IMR-90 (cell line): ENCODE measurements at regions not wholly inside any gene's neighbourhood (a gene's known extent, or its start where the extent isn't known, plus 50 kb on each side); places are given as distances from the start of the nearest gene placed in this dataset.

ENCODE experiments used
- ATAC-seq: fragments of 200-7000 bp; cut with Tn5 transposase; 2 replicates; pipeline ENCODE4 v1.9.1; 2020; ENCODE audit warnings: low read depth, mild to moderate bottlenecking, moderate library complexity
- BruUV-seq: library from RNA; stranded (reverse); fragments of 400-500 nt; replicated peaks from 2 replicates; lab custom pipeline; 2021; lab: Mats Ljungman, UMichigan
- CTCF ChIA-PET: fragments of 300-600 bp; formaldehyde crosslinking; extraction: SDS; loops from one replicate; lab custom pipeline; 2021; ENCODE audit warnings: antibody characterized with exemption; lab: Yijun Ruan, JAX
- POLR2A ChIA-PET: fragments of 300-600 bp; sonication (Branson Sonifier 250); formaldehyde crosslinking; loops from one replicate; lab custom pipeline; 2022; ENCODE audit warnings: antibody characterized with exemption; ENCODE audit not compliant: unreplicated experiment; lab: Charles Lee
- DNase-seq: peaks from one replicate; pipeline ENCODE4 v3.0.0; 2013
- H2AFZ ChIP-seq: replicated peaks from 2 replicates; pipeline ENCODE3; 2013; ENCODE audit warnings: low read length, mild to moderate bottlenecking; ENCODE audit not compliant: poor library complexity
- H2AK5ac ChIP-seq: 2 replicates; pipeline ENCODE4 v1.6.1; 2013; ENCODE audit warnings: low read depth, low read length, inconsistent platforms
- H2AK9ac ChIP-seq: replicated peaks from 2 replicates; pipeline ENCODE3; 2013; ENCODE audit warnings: mild to moderate bottlenecking, low read depth, low read length, moderate library complexity; ENCODE audit not compliant: poor library complexity
- H2BK120ac ChIP-seq: 2 replicates; pipeline ENCODE4 v1.6.1; 2013; ENCODE audit warnings: low read depth, low read length, inconsistent platforms
- H2BK15ac ChIP-seq: 3 replicates; pipeline ENCODE4 v1.6.1; 2013; ENCODE audit warnings: low read depth, low read length, inconsistent platforms
- H2BK20ac ChIP-seq: 2 replicates; pipeline ENCODE4 v1.6.1; 2013; ENCODE audit warnings: low read depth, mild to moderate bottlenecking, inconsistent platforms, low read length, moderate library complexity
- H2BK5ac ChIP-seq: 2 replicates; pipeline ENCODE4 v1.6.1; 2013; ENCODE audit warnings: mild to moderate bottlenecking, low read depth, low read length, inconsistent platforms; ENCODE audit not compliant: poor library complexity, severe bottlenecking
- H3K14ac ChIP-seq: replicated peaks from 2 replicates; pipeline ENCODE4 v1.6.1; 2013; ENCODE audit warnings: low read depth, low read length, inconsistent platforms
- H3K18ac ChIP-seq: 2 replicates; pipeline ENCODE4 v1.6.1; 2013; ENCODE audit warnings: low read depth, low read length, control low read depth
- H3K23ac ChIP-seq: 2 replicates; pipeline ENCODE4 v1.6.1; 2013; ENCODE audit warnings: low read depth, low read length, inconsistent platforms
- H3K27ac ChIP-seq: 2 replicates; pipeline ENCODE4 v1.5.1; 2013; ENCODE audit warnings: mild to moderate bottlenecking, control low read depth, low read length; ENCODE audit not compliant: insufficient read depth
- H3K27me3 ChIP-seq: 2 replicates; pipeline ENCODE4 v1.6.1; 2013; ENCODE audit warnings: low read length; ENCODE audit not compliant: control insufficient read depth, insufficient read depth
- H3K36me3 ChIP-seq: 2 replicates; pipeline ENCODE4 v1.6.1; 2013; ENCODE audit warnings: low read length, mixed read lengths; ENCODE audit not compliant: control insufficient read depth, insufficient read depth
- H3K4ac ChIP-seq: 2 replicates; pipeline ENCODE4 v1.6.1; 2013; ENCODE audit warnings: low read depth, low read length, inconsistent platforms
- H3K4me1 ChIP-seq: 2 replicates; pipeline ENCODE4 v1.6.1; 2013; ENCODE audit warnings: low read length, mixed read lengths; ENCODE audit not compliant: control insufficient read depth, insufficient read depth
- H3K4me2 ChIP-seq: 2 replicates; pipeline ENCODE4 v1.6.1; 2013; ENCODE audit warnings: low read depth, mild to moderate bottlenecking, control low read depth, low read length, moderate library complexity
- H3K4me3 ChIP-seq: 2 replicates; pipeline ENCODE4 v1.5.1; 2013; ENCODE audit warnings: low read depth, mild to moderate bottlenecking, control low read depth, low read length, moderate library complexity; ENCODE audit not compliant: insufficient read depth
- H3K56ac ChIP-seq: 2 replicates; pipeline ENCODE4 v1.6.1; 2013; ENCODE audit warnings: low read length, inconsistent platforms; ENCODE audit not compliant: insufficient read depth; ENCODE audit errors: extremely low read depth
- H3K79me1 ChIP-seq, 2 experiments: 2 replicates each; pipeline ENCODE4 v1.6.1; 2013; ENCODE audit warnings: low read length in 2 of 2, inconsistent platforms in 1 of 2, low read depth in 1 of 2
- H3K9ac ChIP-seq: 2 replicates; pipeline ENCODE4 v1.6.1; 2013; ENCODE audit warnings: low read depth, low read length, control low read depth
- H3K9me1 ChIP-seq: 2 replicates; pipeline ENCODE4 v1.6.1; 2013; ENCODE audit warnings: low read length, inconsistent platforms; ENCODE audit not compliant: insufficient read depth
- H3K9me3 ChIP-seq: 2 replicates; pipeline ENCODE4 v1.6.1; 2013; ENCODE audit warnings: low read length; ENCODE audit not compliant: control insufficient read depth, insufficient read depth
- H4K20me1 ChIP-seq: 2 replicates; pipeline ENCODE4 v1.6.1; 2013; ENCODE audit warnings: low read length, inconsistent platforms; ENCODE audit not compliant: insufficient read depth
- H4K5ac ChIP-seq: 2 replicates; pipeline ENCODE4 v1.6.1; 2013; ENCODE audit warnings: mild to moderate bottlenecking, low read depth, low read length, control low read depth
- H4K8ac ChIP-seq, 2 experiments: 2 replicates each; pipeline ENCODE4 v1.6.1; 2013; ENCODE audit warnings: low read depth in 2 of 2, low read length in 2 of 2, control low read depth in 1 of 2, inconsistent platforms in 1 of 2
- H4K91ac ChIP-seq: 2 replicates; pipeline ENCODE4 v1.6.1; 2013; ENCODE audit warnings: low read depth, low read length, inconsistent platforms; ENCODE audit not compliant: insufficient read depth
- BHLHE40 ChIP-seq: fragments of 150-350 bp; IDR thresholded peaks from 2 replicates; pipeline ENCODE4 v1.6.1; 2016; ENCODE audit warnings: mild to moderate bottlenecking, low read depth, low read length
- CEBPB ChIP-seq: IDR thresholded peaks from 2 replicates; pipeline ENCODE4 v1.6.1; 2012; ENCODE audit warnings: low read depth, low read length, improper control_type of control experiment
- FOS ChIP-seq: fragments of 150-350 bp; IDR thresholded peaks from 2 replicates; pipeline ENCODE4 v1.6.1; 2016; ENCODE audit warnings: low read depth, low read length
- MAFK ChIP-seq: IDR thresholded peaks from 2 replicates; pipeline ENCODE4 v1.6.1; 2012; ENCODE audit warnings: low read depth, low read length, improper control_type of control experiment
- MXI1 ChIP-seq: IDR thresholded peaks from 2 replicates; pipeline ENCODE4 v1.6.1; 2012; ENCODE audit warnings: low read depth, mild to moderate bottlenecking, low read length, moderate library complexity, borderline replicate concordance
- NFE2L2 ChIP-seq: fragments of 150-350 bp; IDR thresholded peaks from 2 replicates; pipeline ENCODE4 v1.6.1; 2016; ENCODE audit warnings: low read depth, mild to moderate bottlenecking, low read length
- RCOR1 ChIP-seq: IDR thresholded peaks from 2 replicates; pipeline ENCODE4 v1.6.1; 2012; ENCODE audit warnings: mild to moderate bottlenecking, low read length, improper control_type of control experiment; ENCODE audit not compliant: insufficient replicate concordance
- RFX5 ChIP-seq: IDR thresholded peaks from 2 replicates; pipeline ENCODE4 v1.8.0; 2012; ENCODE audit warnings: low read depth, mild to moderate bottlenecking, low read length, moderate library complexity
- WGBS, 2 experiments: methylation state at CpG; one replicate each; pipeline versions ENCODE4 v1.1.5 to v1.1.7; 2013; ENCODE audit warnings: missing lambda C conversion rate in 2 of 2; ENCODE audit not compliant: insufficient read length in 1 of 2; ENCODE audit errors: extremely low coverage in 2 of 2; 5-methylcytosine and 5-hydroxymethylcytosine counted together
- dilution Hi-C: fragments of 300-500 bp; cut with HindIII; formaldehyde crosslinking; loops from one replicate; pipeline ENCODE4 v1.14.3; 2018; ENCODE audit warnings: low sequenced_read_pairs; ENCODE audit not compliant: unreplicated experiment
- in situ Hi-C: fragments of 300-500 bp; cut with MboI; formaldehyde crosslinking; loops from 3 replicates; pipeline ENCODE4 v1.14.3; 2019; ENCODE audit warnings: low sequenced_read_pairs, inconsistent platforms, mixed read lengths
- intact Hi-C: fragments of 100-400 bp; cut with micrococcal nuclease; formaldehyde crosslinking; loops from 2 replicates; pipeline ENCODE4 v1.10.0; 2022
- TF ChIP-seq, protein P1 (sequence below): fragments of 150-350 bp; IDR thresholded peaks from 2 replicates; pipeline ENCODE4 v1.6.1; 2017; ENCODE audit warnings: mild to moderate bottlenecking, antibody characterized with exemption, low read length, low read depth

DNA sequence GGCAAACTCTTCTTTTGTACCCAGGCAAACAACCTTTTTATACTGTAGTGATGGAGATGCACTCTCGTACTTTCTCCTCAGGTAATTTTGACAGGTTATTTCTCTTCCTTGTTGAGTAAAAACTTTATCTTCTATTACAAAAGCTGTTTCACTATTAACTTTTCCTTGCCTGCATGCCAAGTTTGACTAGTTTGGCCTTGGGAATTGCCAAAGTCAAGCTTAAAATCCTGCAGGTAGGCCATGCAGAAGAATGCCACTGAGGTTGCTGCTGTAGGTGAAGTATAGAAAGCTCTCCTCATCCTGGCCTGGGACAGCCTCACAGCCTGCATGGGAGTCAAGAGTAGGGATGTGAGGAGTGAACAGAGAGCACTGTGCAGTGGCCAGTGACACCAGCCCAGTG lies 1293.5 kb upstream of the CHAC2 start:
- Histone ChIP-seq H3K14ac (no peak overlapping the region), H2BK5ac (no peak overlapping the region), H2AFZ (no peak overlapping the region), H4K8ac (no peak overlapping the region), H3K56ac (no peak overlapping the region), H3K36me3 (no peaks in the 10 kb centered on the region), H3K4me1 (no peaks in the 10 kb centered on the region), H3K27ac (no peak overlapping the region), H3K23ac (no peak overlapping the region), H3K9me1 (no peaks in the 10 kb centered on the region), H3K79me1 (no peaks in the 10 kb centered on the region), H2BK20ac (no peak overlapping the region), H3K9ac (no peak overlapping the region), H3K4ac (no peak overlapping the region), H4K91ac (no peak overlapping the region), H4K20me1 (no peaks in the 10 kb centered on the region), H2AK9ac (no peak overlapping the region), H3K27me3 (no peaks in the 10 kb centered on the region), H2BK15ac (no peak overlapping the region), H4K5ac (no peak overlapping the region), H2BK120ac (no peak overlapping the region), H3K4me2 (no peak overlapping the region), H3K18ac (no peak overlapping the region), H3K9me3 (no peaks in the 10 kb centered on the region), H3K4me3 (no peak overlapping the region), H2AK5ac (no peak overlapping the region)
- CTCF ChIA-PET = no interaction called here
- ATAC-seq = no peak
- dilution Hi-C loops = no loop called here
- intact Hi-C loops = no loop called here
- no TSS peak for BruUV-seq
- no peak for TF ChIP-seq FOS
- no peak for TF ChIP-seq RCOR1
- no peak for TF ChIP-seq RFX5
- no peak for TF ChIP-seq MAFK
- no peak for TF ChIP-seq BHLHE40
- TF ChIP-seq CEBPB = no peak
- no peak for TF ChIP-seq MXI1
- TF ChIP-seq, protein P1, sequence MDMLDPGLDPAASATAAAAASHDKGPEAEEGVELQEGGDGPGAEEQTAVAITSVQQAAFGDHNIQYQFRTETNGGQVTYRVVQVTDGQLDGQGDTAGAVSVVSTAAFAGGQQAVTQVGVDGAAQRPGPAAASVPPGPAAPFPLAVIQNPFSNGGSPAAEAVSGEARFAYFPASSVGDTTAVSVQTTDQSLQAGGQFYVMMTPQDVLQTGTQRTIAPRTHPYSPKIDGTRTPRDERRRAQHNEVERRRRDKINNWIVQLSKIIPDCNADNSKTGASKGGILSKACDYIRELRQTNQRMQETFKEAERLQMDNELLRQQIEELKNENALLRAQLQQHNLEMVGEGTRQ = no peak
- no peak for TF ChIP-seq NFE2L2
- in situ Hi-C loops = no loop called here
- POLR2A ChIA-PET = no interaction called here
- WGBS, 2 experiments = no CpG with 5 or more reads among the region's 1 CpG
- DNase-seq = no peak
